A673 (cell line): ENCODE measurements at regions not wholly inside any gene's neighbourhood (a gene's known extent, or its start where the extent isn't known, plus 50 kb on each side); places are given as distances from the start of the nearest gene placed in this dataset.

Experiments used
- EZH2 ChIP-seq: fragments of 200-600 bp; sonication (generic); IDR thresholded peaks from 2 replicates; pipeline ENCODE4 v1.6.1; 2017; ENCODE audit warnings: borderline replicate concordance, low read depth, mild to moderate bottlenecking, mixed read lengths, antibody characterized with exemption, low read length; ENCODE audit not compliant: poor library complexity, severe bottlenecking
- TF ChIP-seq, protein P1 (sequence below): fragments of 300-800, 200-600 bp; sonication (generic); conservative IDR thresholded peaks from 2 replicates; pipeline ENCODE4 v1.5.1; 2017; ENCODE audit warnings: low read depth, mild to moderate bottlenecking, antibody characterized with exemption, low read length, moderate library complexity, mixed read lengths

- TF ChIP-seq, protein P1, sequence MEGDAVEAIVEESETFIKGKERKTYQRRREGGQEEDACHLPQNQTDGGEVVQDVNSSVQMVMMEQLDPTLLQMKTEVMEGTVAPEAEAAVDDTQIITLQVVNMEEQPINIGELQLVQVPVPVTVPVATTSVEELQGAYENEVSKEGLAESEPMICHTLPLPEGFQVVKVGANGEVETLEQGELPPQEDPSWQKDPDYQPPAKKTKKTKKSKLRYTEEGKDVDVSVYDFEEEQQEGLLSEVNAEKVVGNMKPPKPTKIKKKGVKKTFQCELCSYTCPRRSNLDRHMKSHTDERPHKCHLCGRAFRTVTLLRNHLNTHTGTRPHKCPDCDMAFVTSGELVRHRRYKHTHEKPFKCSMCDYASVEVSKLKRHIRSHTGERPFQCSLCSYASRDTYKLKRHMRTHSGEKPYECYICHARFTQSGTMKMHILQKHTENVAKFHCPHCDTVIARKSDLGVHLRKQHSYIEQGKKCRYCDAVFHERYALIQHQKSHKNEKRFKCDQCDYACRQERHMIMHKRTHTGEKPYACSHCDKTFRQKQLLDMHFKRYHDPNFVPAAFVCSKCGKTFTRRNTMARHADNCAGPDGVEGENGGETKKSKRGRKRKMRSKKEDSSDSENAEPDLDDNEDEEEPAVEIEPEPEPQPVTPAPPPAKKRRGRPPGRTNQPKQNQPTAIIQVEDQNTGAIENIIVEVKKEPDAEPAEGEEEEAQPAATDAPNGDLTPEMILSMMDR: no peak
- TF ChIP-seq EZH2: no peak
These were observed 110.7 kb upstream of the GZMB start for GRCh38 chr14:24744641-24745040.
